NCI-H1092 (cell line): ENCODE measurements at regions not wholly inside any gene's neighbourhood (a gene's known extent, or its start where the extent isn't known, plus 50 kb on each side); places are given as distances from the start of the nearest gene placed in this dataset.

ENCODE experiments used
- DNase-seq: peaks from one replicate; lab custom pipeline; 2025; lab: John Stamatoyannopoulos, UW

GRCh38 chr5:5062525-5063302, 77.4 kb upstream of the ADAMTS16 start:
- DNase-seq: no peak

GRCh38 chr5:5063533-5063953, 76.6 kb upstream of the ADAMTS16 start:
- DNase-seq: no peak

GRCh38 chr5:5065472-5065871, 74.7 kb upstream of the ADAMTS16 start:
- no peak for DNase-seq

- DNase-seq: no peak
Observed at GRCh38 chr5:5066276-5067186, 73.6 kb upstream of the ADAMTS16 start.

GRCh38 chr5:5069851-5070250, 70.3 kb upstream of the ADAMTS16 start:
- DNase-seq: no peak

GRCh38 chr5:5071554-5071953, 68.6 kb upstream of the ADAMTS16 start:
- no peak for DNase-seq

- no peak for DNase-seq
Observed at GRCh38 chr5:5077236-5077635, 62.9 kb upstream of the ADAMTS16 start.

GRCh38 chr5:5078009-5078897, 61.9 kb upstream of the ADAMTS16 start:
- no peak for DNase-seq

- no peak for DNase-seq
Observed at GRCh38 chr5:5079876-5080275, 60.3 kb upstream of the ADAMTS16 start.

- no peak for DNase-seq
Observed at GRCh38 chr5:5080790-5081189, 59.3 kb upstream of the ADAMTS16 start.

- no peak for DNase-seq
Observed at GRCh38 chr5:5085381-5085780, 54.7 kb upstream of the ADAMTS16 start.

GRCh38 chr5:5089895-5090649, 50.1 kb upstream of the ADAMTS16 start:
- DNase-seq: no peak
